A549 (cell line): ENCODE measurements at regions not wholly inside any gene's neighbourhood (a gene's known extent, or its start where the extent isn't known, plus 50 kb on each side); places are given as distances from the start of the nearest gene placed in this dataset.

Experiments
- CHD2 ChIP-seq: fragments of 150-350 bp; IDR thresholded peaks from 2 replicates; pipeline ENCODE4 v1.6.1; 2014; ENCODE audit warnings: low read length; ENCODE audit not compliant: partially characterized antibody
- CTCF ChIP-seq: fragments of >200 bp; sonication (Bioruptor Twin); formaldehyde crosslinking; IDR thresholded peaks from 3 replicates; pipeline ENCODE4 v1.5.1; 2016
- ELK1 ChIP-seq: fragments of 150-350 bp; IDR thresholded peaks from 2 replicates; pipeline ENCODE4 v1.6.1; 2014; ENCODE audit warnings: low read depth, mild to moderate bottlenecking, low read length
- EP300 ChIP-seq, 2 experiments: fragments of >200 bp; sonication (Bioruptor Twin); formaldehyde crosslinking; IDR thresholded peaks; 2 replicates in 1 of 2; 3 replicates in 1 of 2; pipeline ENCODE4 v1.6.1; 2016 to 2017
- GATA3 ChIP-seq: IDR thresholded peaks from 2 replicates; pipeline ENCODE4 v1.6.1; 2012; ENCODE audit warnings: borderline replicate concordance
- KDM1A ChIP-seq: fragments of 200-600 bp; sonication (generic); IDR thresholded peaks from 2 replicates; pipeline ENCODE4 v1.6.1; 2016; ENCODE audit warnings: low read depth, mild to moderate bottlenecking
- MAFK ChIP-seq: fragments of 450-650 bp; IDR thresholded peaks from 2 replicates; pipeline ENCODE4 v1.6.1; 2014; ENCODE audit not compliant: partially characterized antibody
- MAX ChIP-seq: IDR thresholded peaks from 2 replicates; pipeline ENCODE4 v1.6.1; 2012
- POLR2A ChIP-seq: IDR thresholded peaks from 2 replicates; pipeline ENCODE4 v1.6.1; 2012; ENCODE audit warnings: mild to moderate bottlenecking, low read length
- POLR2AphosphoS2 ChIP-seq: conservative IDR thresholded peaks from 2 replicates; pipeline ENCODE4 v1.6.1; 2012; ENCODE audit warnings: low read length, improper control_type of control experiment, inconsistent platforms
- RAD21 ChIP-seq, 2 experiments: fragments of >200 bp in 1 of 2; sonication (Bioruptor Twin) in 1 of 2; formaldehyde crosslinking in 1 of 2; IDR thresholded peaks in 1 of 2; conservative IDR thresholded peaks in 1 of 2; 2 replicates in 1 of 2; 3 replicates in 1 of 2; pipeline ENCODE4 v1.6.1; 2012 to 2018; ENCODE audit warnings: inconsistent platforms in 1 of 2
- REST ChIP-seq: fragments of 200-600 bp; sonication (generic); IDR thresholded peaks from 2 replicates; pipeline ENCODE4 v1.6.1; 2016; ENCODE audit warnings: antibody characterized with exemption, mild to moderate bottlenecking, moderate library complexity
- SREBF2 ChIP-seq: fragments of 450-650 bp; IDR thresholded peaks from 2 replicates; pipeline ENCODE4 v1.6.1; 2014; ENCODE audit warnings: mild to moderate bottlenecking, moderate library complexity
- TFCP2L1 ChIP-seq: fragments of 250-450 bp; sonication (Bioruptor Pico); IDR thresholded peaks from 2 replicates; pipeline ENCODE4 v1.5.0; 2021; ENCODE audit warnings: mild to moderate bottlenecking

GRCh38 chr14:86022031-86022629 lies 492.2 kb downstream of the FLRT2 start:
- no peak for TF ChIP-seq MAX
- no peak for TF ChIP-seq MAFK
- no peak for TF ChIP-seq ELK1
- no peak for TF ChIP-seq EP300 (IDR thresholded peaks at IDR 0.05)
- no peak for TF ChIP-seq CTCF
- TF ChIP-seq REST = no peak
- TF ChIP-seq TFCP2L1 = no peak
- no peak for TF ChIP-seq POLR2A
- no peak for TF ChIP-seq POLR2AphosphoS2
- TF ChIP-seq SREBF2 = no peak
- no peak for TF ChIP-seq RAD21 (conservative IDR thresholded peaks at IDR 0.05 in 1 of 2, IDR thresholded peaks at IDR 0.05 in 1 of 2)
- TF ChIP-seq GATA3 = no peak
- TF ChIP-seq CHD2 = no peak
- no peak for TF ChIP-seq KDM1A
